Transverse colon (tissue), 4 donors: ENCODE measurements at regions not wholly inside any gene's neighbourhood (a gene's known extent, or its start where the extent isn't known, plus 50 kb on each side); places are given as distances from the start of the nearest gene placed in this dataset.

Experiments
- DNase-seq: peaks from one replicate; pipeline ENCODE4 v3.0.0-alpha.2; 2019
- H3K27ac ChIP-seq, 4 donors: fragments of 200-600 bp; sonication (generic); 2 replicates each; pipeline ENCODE4 v1.5.1; 2016 to 2018; ENCODE audit warnings: inconsistent platforms in 4 of 4
- H3K27me3 ChIP-seq: fragments of 200-600 bp; sonication (generic); 2 replicates; pipeline ENCODE4 v1.5.1; 2017; ENCODE audit warnings: inconsistent platforms
- H3K36me3 ChIP-seq, 4 donors: fragments of 200-600 bp; sonication (generic); 2 replicates each; pipeline ENCODE4 v1.5.1; 2017 to 2019; ENCODE audit warnings: inconsistent platforms in 4 of 4
- H3K4me1 ChIP-seq, 4 donors: fragments of 200-600 bp; sonication (generic); 2 replicates each; pipeline ENCODE4 v1.5.1; 2017 to 2020; ENCODE audit warnings: inconsistent platforms in 4 of 4
- H3K4me3 ChIP-seq, 4 donors: fragments of 200-600 bp; sonication (generic); 1 replicate in 1 of 4; 2 replicates in 3 of 4; pipeline versions ENCODE4 v1.5.1 to v1.6.1; 2017 to 2019; ENCODE audit warnings: inconsistent platforms in 4 of 4
- H3K9me3 ChIP-seq, 2 donors: fragments of 200-600 bp; sonication (generic); 2 replicates each; pipeline ENCODE4 v1.5.1; 2017 to 2019; ENCODE audit warnings: inconsistent platforms in 2 of 2
- CTCF ChIP-seq, 5 experiments: fragments of 200-600 bp in 3 of 5; fragments of 450-650 bp in 2 of 5; sonication (generic) in 3 of 5; IDR thresholded peaks; 1 replicate in 2 of 5; 2 replicates in 3 of 5; pipeline ENCODE4 v1.5.1; 2016 to 2017; ENCODE audit warnings: antibody characterized with exemption in 5 of 5, inconsistent platforms in 3 of 5, mild to moderate bottlenecking in 2 of 5, moderate library complexity in 1 of 5
- EP300 ChIP-seq: sonication (generic); formaldehyde crosslinking; IDR thresholded peaks from one replicate; pipeline ENCODE4 v1.6.1; 2017; ENCODE audit warnings: antibody characterized with exemption, low read depth
- POLR2A ChIP-seq: fragments of 450-650 bp; IDR thresholded peaks from one replicate; pipeline ENCODE4 v1.6.1; 2016; ENCODE audit warnings: antibody characterized with exemption, mild to moderate bottlenecking, moderate library complexity
- POLR2AphosphoS5 ChIP-seq, 3 donors: sonication (generic); formaldehyde crosslinking; IDR thresholded peaks; one replicate each; pipeline ENCODE4 v1.6.1; 2016; ENCODE audit warnings: antibody characterized with exemption in 3 of 3
- WGBS, 2 donors: methylation state at CpG; one replicate each; pipeline ENCODE4 v1.1.5; 2018; ENCODE audit warnings: low coverage in 1 of 2; 5-methylcytosine and 5-hydroxymethylcytosine counted together
- in situ Hi-C, 4 donors: fragments of 200-750 bp; cut with MboI; loops; one replicate each; pipeline versions ENCODE4 v1.15.0 to v1.15.1; 2017; ENCODE audit warnings: low sequenced_read_pairs in 3 of 4, low pct_ligation_motif_present in 1 of 4, low pct_unique_long_range_greater_than_20kb in 1 of 4
- intact Hi-C: fragments of 100-400 bp; cut with DNase I; formaldehyde crosslinking; loops from one replicate; pipeline ENCODE4 v1.15.1; 2023; ENCODE audit warnings: low total_unique reads

GRCh38 chr15:60076045-60076444 lies 71.9 kb downstream of the FOXB1 start:
- 72 to 87% methylated on average over 2 to 5 of the region's 5 CpGs for WGBS, 2 donors

GRCh38 chr15:60076582-60077276 lies 72.6 kb downstream of the FOXB1 start:
- in situ Hi-C loops, result no loop called here
- intact Hi-C loops, result no loop called here
- TF ChIP-seq CTCF (IDR thresholded peaks at IDR 0.05) (no peak), POLR2A (no peak), POLR2AphosphoS5 (IDR thresholded peaks at IDR 0.05) (no peak), EP300 (no peak)
- Histone ChIP-seq H3K4me1 (no peaks in the 10 kb centered on the region), H3K36me3 (no peaks in the 10 kb centered on the region), H3K27ac (no peak overlapping the region), H3K9me3 (no peaks in the 10 kb centered on the region), H3K4me3 (no peak overlapping the region), H3K27me3 (peaks cover 3% of the 10 kb centered on the region)
- DNase-seq, result no peak
- WGBS, 2 donors, result 72 to 78% methylated on average over 6 to 11 of the region's 11 CpGs

More at GRCh38 chr15:60076045-60076444, 71.9 kb downstream of the FOXB1 start:
- DNase-seq, result no peak
- peaks cover 3% of the 10 kb centered on the region for H3K27me3 ChIP-seq
- H3K4me1 ChIP-seq, result no peaks in the 10 kb centered on the region
- intact Hi-C loops, result no loop called here
- TF ChIP-seq CTCF (IDR thresholded peaks at IDR 0.05), result no peak
- TF ChIP-seq POLR2A, result no peak
- no peak for TF ChIP-seq EP300
- TF ChIP-seq POLR2AphosphoS5 (IDR thresholded peaks at IDR 0.05), result no peak
- H3K4me3 ChIP-seq, result no peak overlapping the region
- no peak overlapping the region for H3K27ac ChIP-seq
- no peaks in the 10 kb centered on the region for H3K9me3 ChIP-seq
- in situ Hi-C loops, result no loop called here
- no peaks in the 10 kb centered on the region for H3K36me3 ChIP-seq

- TF ChIP-seq CTCF (IDR thresholded peaks at IDR 0.05), result no peak
- no peak for TF ChIP-seq EP300
- no peak for TF ChIP-seq POLR2A
- no peak for TF ChIP-seq POLR2AphosphoS5 (IDR thresholded peaks at IDR 0.05)
- no peak for DNase-seq
- Histone ChIP-seq H3K9me3 (no peaks in the 10 kb centered on the region), H3K27me3 (peaks cover 3% of the 10 kb centered on the region), H3K36me3 (no peaks in the 10 kb centered on the region), H3K4me1 (no peaks in the 10 kb centered on the region), H3K4me3 (no peak overlapping the region), H3K27ac (no peak overlapping the region)
- in situ Hi-C loops (no loop called here), intact Hi-C loops (no loop called here)
- 60 to 70% methylated on average over 4 to 11 of the region's 11 CpGs for WGBS, 2 donors
Observed at GRCh38 chr15:60077581-60078359, 73.7 kb downstream of the FOXB1 start.

- intact Hi-C loops, result no loop called here
- Histone ChIP-seq H3K27ac (no peak overlapping the region), H3K27me3 (peaks cover 3% of the 10 kb centered on the region), H3K4me3 (no peak overlapping the region), H3K9me3 (no peaks in the 10 kb centered on the region), H3K4me1 (no peaks in the 10 kb centered on the region), H3K36me3 (no peaks in the 10 kb centered on the region)
- 69 to 98% methylated on average over 2 of the region's 2 CpGs for WGBS, 2 donors
- DNase-seq, result no peak
- TF ChIP-seq EP300, result no peak
- no peak for TF ChIP-seq POLR2AphosphoS5 (IDR thresholded peaks at IDR 0.05)
- TF ChIP-seq CTCF (IDR thresholded peaks at IDR 0.05), result no peak
- in situ Hi-C loops, result no loop called here
Observed at GRCh38 chr15:60079210-60079609, 75.1 kb downstream of the FOXB1 start.
